Activated CD4-positive, alpha-beta memory T cell treated with anti-CD3 and anti-CD28 coated beads, Interleukin-2, amount 10 ng/mL, durations not matched to agents 7 days and 5 days (primary cell): ENCODE measurements at regions not wholly inside any gene's neighbourhood (a gene's known extent, or its start where the extent isn't known, plus 50 kb on each side); places are given as distances from the start of the nearest gene placed in this dataset.
"Not testable (repeated sequence)": the region's sequence is repeated elsewhere in the genome, so short reads cannot be mapped to it uniquely, and the experiment has no call there.

Experiments used
- CTCF ChIA-PET: fragments of 350-600 bp; sonication (Branson Sonifier 250); formaldehyde crosslinking; loops from one replicate; lab custom pipeline; 2021; ENCODE audit warnings: antibody characterized with exemption, inconsistent platforms; lab: Charles Lee
- POLR2A ChIA-PET: fragments of 350-600 bp; sonication (Branson Sonifier 250); formaldehyde crosslinking; loops from one replicate; lab custom pipeline; 2021; ENCODE audit warnings: antibody characterized with exemption; lab: Charles Lee
- DNase-seq: peaks from one replicate; pipeline ENCODE4 v3.0.0-alpha.2; 2020
- H3K27ac Mint-ChIP-seq: one replicate; pipeline ENCODE4 v1.8.0; 2021; ENCODE audit warnings: mild to moderate bottlenecking, mixed read lengths
- H3K27me3 Mint-ChIP-seq: one replicate; pipeline ENCODE4 v1.8.0; 2021; ENCODE audit warnings: mixed read lengths
- H3K36me3 Mint-ChIP-seq: one replicate; pipeline ENCODE4 v1.8.0; 2021; ENCODE audit warnings: low read depth, mixed read lengths
- H3K4me1 Mint-ChIP-seq: one replicate; pipeline ENCODE4 v1.8.0; 2021; ENCODE audit warnings: mixed read lengths
- H3K4me3 Mint-ChIP-seq: one replicate; pipeline ENCODE4 v1.8.0; 2021; ENCODE audit warnings: mild to moderate bottlenecking, mixed read lengths
- H3K9me3 Mint-ChIP-seq: one replicate; pipeline ENCODE4 v1.8.0; 2021; ENCODE audit warnings: mixed read lengths

DNA sequence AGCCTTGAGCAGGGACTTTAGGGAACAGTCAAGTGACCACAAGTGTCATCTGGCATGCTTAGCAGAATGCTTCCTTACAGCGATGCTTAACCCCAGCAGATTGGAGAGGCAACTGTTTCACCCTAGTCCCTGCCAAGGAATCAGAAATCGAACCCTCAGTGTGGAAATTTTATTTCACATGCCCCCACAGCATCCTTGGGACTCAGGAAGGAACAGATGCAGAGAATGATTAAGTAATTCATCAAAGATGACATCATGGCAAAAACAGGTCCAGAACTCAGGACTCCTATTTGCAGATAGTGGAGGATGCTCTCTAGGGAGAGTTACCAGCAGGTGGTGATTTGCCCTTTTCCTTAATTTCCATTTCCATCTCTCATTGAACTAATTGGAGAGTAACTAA is 333.0 kb upstream of the KAZN start:
- Mint-ChIP-seq H3K27me3 (no peaks in the 10 kb centered on the region), H3K27ac (no peak overlapping the region), H3K9me3 (no peaks in the 10 kb centered on the region), H3K4me3 (no peak overlapping the region), H3K4me1 (no peaks in the 10 kb centered on the region), H3K36me3 (no peaks in the 10 kb centered on the region)
- DNase-seq = no peak
- CTCF ChIA-PET = no interaction called here
- POLR2A ChIA-PET = no interaction called here

DNA sequence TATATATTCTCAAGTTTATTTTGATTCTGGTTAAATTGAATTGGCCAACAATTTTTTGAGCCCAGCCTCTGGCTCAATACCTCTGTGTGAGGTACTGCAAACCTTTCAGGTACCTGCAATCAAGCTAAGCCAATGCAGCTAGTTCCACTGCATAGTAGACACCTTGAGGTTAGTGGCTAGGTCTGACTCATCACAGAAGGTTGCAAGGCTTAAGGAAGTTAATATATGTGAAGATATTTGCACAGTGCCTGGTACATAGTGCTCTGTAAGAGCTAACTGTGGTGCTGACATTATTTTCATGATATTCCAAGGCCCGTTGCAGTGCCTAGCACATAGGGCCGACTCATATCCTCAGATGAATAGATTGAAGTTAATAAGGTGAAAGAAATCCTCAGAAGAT is 330.5 kb upstream of the KAZN start:
- Mint-ChIP-seq H3K27me3 (no peaks in the 10 kb centered on the region), H3K9me3 (peaks cover 3% of the 10 kb centered on the region), H3K36me3 (no peaks in the 10 kb centered on the region), H3K4me3 (no peak overlapping the region), H3K27ac (no peak overlapping the region), H3K4me1 (no peaks in the 10 kb centered on the region)
- ChIA-PET POLR2A (no interaction called here), CTCF (no interaction called here)
- DNase-seq = no peak

DNA sequence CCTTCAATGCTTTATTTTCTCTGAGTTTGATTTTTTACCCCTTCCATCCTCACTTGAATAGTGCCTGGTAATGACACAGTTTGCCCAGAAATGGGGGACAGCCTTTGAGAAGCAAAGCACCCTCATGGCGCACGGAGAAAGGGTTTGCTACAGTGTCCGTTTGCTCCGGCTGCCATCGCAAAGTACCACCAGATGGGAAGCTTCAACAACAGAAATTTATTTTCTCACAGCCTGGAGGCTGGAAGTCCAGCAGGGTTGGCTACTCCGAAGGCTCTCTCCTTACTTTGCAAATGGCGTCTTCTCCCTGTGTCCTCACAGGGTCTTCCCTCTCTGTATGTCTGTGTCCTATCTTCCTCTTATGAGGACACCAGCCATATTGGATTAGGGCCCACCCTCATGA is 327.7 kb upstream of the KAZN start:
- Mint-ChIP-seq H3K36me3 (no peaks in the 10 kb centered on the region), H3K4me3 (no peak overlapping the region), H3K9me3 (peaks cover 3% of the 10 kb centered on the region), H3K27ac (no peak overlapping the region), H3K4me1 (no peaks in the 10 kb centered on the region), H3K27me3 (no peaks in the 10 kb centered on the region)
- ChIA-PET CTCF (no interaction called here), POLR2A (no interaction called here)
- DNase-seq = no peak

DNA sequence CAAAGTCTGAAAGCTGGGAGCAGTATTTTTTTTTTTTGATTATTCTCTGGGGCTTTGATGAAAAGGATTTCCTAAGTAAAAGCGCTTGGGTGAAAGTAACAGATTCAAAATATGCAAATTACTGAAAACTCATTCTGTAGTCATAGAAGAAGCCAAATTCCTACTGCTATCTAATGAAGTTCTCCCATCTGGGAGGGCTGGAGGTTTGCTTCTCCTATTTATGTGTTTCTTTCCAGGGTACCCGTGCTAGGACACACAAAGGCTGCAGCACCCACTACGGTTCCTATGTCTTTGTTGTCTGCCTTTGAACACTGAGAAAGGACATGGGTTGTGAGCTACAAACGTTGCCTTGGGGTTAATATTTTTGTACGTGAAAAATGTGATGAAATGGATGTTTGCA is 324.7 kb upstream of the KAZN start:
- CTCF ChIA-PET = no interaction called here
- Mint-ChIP-seq H3K9me3 (peaks cover 3% of the 10 kb centered on the region), H3K27me3 (no peaks in the 10 kb centered on the region), H3K4me1 (no peaks in the 10 kb centered on the region), H3K27ac (no peak overlapping the region), H3K36me3 (no peaks in the 10 kb centered on the region), H3K4me3 (no peak overlapping the region)
- POLR2A ChIA-PET = no interaction called here
- no peak for DNase-seq

DNA sequence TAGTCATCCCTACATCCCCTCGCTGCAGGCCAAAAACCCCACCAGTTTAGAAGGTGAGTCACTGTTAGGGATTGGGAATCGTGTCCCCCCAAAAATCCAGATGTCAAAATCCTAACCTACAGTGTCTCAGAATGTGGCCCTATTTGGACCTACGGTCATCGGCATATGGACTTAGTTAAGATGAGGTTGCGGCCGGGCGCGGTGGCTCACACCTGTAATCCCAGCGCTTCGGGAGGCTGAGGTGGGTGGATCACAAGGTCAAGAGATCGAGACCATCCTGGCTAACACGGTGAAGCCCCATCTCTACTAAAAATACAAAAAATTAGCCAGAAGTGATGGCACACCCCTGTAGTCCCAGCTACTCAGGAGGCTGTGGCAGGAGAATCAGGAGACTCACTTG is 318.6 kb upstream of the KAZN start:
- H3K27ac Mint-ChIP-seq, H3K4me3 Mint-ChIP-seq, H3K4me1 Mint-ChIP-seq, CTCF ChIA-PET, POLR2A ChIA-PET, H3K9me3 Mint-ChIP-seq, DNase-seq, H3K36me3 Mint-ChIP-seq, H3K27me3 Mint-ChIP-seq: not testable (repeated sequence)

DNA sequence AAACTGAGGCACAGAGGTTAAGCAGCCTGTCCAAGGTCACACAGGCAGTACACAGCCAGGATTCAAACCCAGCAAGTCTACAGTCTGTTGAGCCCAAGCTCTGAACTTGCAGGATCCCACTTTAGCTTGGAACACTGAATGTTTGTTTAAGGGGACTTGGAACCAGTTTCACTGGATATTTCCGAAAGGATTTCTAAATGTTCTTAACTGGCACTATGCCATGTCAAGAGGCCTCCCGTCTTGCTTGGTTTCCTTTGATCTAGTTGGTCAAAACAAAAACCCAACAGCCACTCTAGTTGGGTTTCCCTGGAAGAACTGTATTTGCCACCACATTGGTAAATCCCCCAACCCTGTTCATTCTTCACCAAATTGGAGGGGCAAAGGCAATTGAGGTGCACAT is 317.6 kb upstream of the KAZN start:
- no peaks in the 10 kb centered on the region for H3K36me3 Mint-ChIP-seq
- no peaks in the 10 kb centered on the region for H3K4me1 Mint-ChIP-seq
- H3K27ac Mint-ChIP-seq = no peak overlapping the region
- ChIA-PET POLR2A (no interaction called here), CTCF (no interaction called here)
- H3K27me3 Mint-ChIP-seq = no peaks in the 10 kb centered on the region
- H3K9me3 Mint-ChIP-seq = no peaks in the 10 kb centered on the region
- no peak overlapping the region for H3K4me3 Mint-ChIP-seq
- no peak for DNase-seq

DNA sequence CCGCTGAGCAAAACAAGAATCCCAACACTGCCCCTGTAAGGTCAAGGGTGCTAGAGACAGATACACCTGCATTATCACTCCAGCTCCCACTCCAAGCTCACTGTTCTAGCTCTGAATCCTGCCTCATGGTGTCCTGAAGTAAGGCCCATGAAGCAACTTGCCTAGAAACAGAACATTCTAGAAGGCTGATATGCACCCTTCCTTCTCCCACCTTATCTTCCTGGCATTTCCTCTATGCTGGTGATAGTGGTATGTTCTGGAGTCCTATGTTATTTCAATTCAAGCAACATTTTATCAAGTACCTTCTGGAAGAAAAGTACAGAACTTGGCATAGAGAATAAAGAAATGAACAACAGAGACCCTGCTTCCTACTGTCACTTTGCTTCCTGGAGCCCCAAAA is 317.1 kb upstream of the KAZN start:
- ChIA-PET CTCF (no interaction called here), POLR2A (no interaction called here)
- H3K27me3 Mint-ChIP-seq = no peaks in the 10 kb centered on the region
- no peaks in the 10 kb centered on the region for H3K4me1 Mint-ChIP-seq
- DNase-seq = no peak
- no peaks in the 10 kb centered on the region for H3K36me3 Mint-ChIP-seq
- no peaks in the 10 kb centered on the region for H3K9me3 Mint-ChIP-seq
- H3K27ac Mint-ChIP-seq = no peak overlapping the region
- H3K4me3 Mint-ChIP-seq = no peak overlapping the region

DNA sequence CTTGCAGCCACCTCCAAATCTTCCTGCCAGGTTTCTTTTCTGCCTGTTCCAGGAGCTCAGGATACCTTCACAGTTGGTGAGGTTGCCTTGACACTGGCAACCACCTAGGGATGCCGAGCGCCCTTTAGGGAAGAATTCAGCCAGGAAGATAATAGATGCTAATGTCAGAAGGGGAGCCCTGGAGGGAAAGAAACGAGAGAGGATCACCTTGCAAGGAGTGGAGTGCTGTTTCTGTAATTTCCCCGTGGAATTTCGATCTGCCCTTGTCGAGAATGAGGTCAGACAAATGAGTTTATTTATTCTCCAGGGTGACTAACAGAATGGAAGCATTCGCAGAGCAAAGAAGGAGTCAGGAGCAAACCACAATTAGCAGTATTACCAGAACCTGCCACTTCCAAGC is 315.8 kb upstream of the KAZN start:
- H3K36me3 Mint-ChIP-seq = no peaks in the 10 kb centered on the region
- H3K27me3 Mint-ChIP-seq = no peaks in the 10 kb centered on the region
- no peaks in the 10 kb centered on the region for H3K9me3 Mint-ChIP-seq
- H3K4me1 Mint-ChIP-seq = no peaks in the 10 kb centered on the region
- CTCF ChIA-PET = no interaction called here
- DNase-seq = no peak
- POLR2A ChIA-PET = no interaction called here
- no peak overlapping the region for H3K4me3 Mint-ChIP-seq
- no peak overlapping the region for H3K27ac Mint-ChIP-seq

DNA sequence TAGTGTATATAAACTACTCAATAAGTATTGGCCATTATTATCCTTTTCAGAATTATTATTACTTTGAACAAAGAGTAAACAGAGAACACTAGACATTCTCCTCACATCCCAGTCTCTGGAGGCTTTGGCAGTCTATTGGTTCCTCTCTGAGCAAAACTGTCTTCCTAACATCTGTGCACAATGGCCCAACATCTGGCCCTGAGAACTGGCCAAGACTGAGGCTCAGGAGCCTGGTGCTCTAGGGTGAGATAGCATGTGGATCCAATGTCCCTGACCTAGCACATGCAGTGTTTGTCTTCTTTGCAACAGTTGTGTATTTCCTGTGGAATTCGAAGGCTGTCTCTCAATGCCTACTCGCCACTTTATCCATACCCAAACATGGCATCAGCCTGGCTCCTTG is 313.2 kb upstream of the KAZN start:
- CTCF ChIA-PET = no interaction called here
- DNase-seq = no peak
- POLR2A ChIA-PET = no interaction called here
- Mint-ChIP-seq H3K9me3 (no peaks in the 10 kb centered on the region), H3K4me3 (no peak overlapping the region), H3K27ac (no peak overlapping the region), H3K4me1 (no peaks in the 10 kb centered on the region), H3K27me3 (peaks cover 6% of the 10 kb centered on the region), H3K36me3 (no peaks in the 10 kb centered on the region)

DNA sequence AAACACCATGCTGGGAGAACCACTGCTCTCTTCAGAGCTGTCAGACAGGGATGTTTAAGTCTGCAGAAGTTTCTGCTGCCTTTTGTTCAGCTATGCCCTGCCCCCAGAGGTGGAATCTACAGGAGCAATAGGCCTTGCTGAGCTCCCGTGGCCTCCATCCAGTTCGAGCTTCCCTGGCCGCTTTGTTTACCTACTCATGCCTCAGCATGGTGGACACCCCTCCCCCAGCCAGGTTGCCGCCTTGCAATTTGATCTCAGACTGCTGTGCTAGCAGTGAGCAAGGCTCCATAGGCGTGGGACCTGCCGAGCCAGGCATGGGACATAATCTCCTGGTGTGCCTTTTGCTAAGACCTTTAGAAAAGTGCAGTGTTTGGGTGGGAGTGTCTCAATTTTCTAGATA is 307.3 kb upstream of the KAZN start:
- H3K27me3 Mint-ChIP-seq, H3K27ac Mint-ChIP-seq, H3K9me3 Mint-ChIP-seq, H3K4me3 Mint-ChIP-seq, DNase-seq, POLR2A ChIA-PET, CTCF ChIA-PET, H3K36me3 Mint-ChIP-seq, H3K4me1 Mint-ChIP-seq: not testable (repeated sequence)

DNA sequence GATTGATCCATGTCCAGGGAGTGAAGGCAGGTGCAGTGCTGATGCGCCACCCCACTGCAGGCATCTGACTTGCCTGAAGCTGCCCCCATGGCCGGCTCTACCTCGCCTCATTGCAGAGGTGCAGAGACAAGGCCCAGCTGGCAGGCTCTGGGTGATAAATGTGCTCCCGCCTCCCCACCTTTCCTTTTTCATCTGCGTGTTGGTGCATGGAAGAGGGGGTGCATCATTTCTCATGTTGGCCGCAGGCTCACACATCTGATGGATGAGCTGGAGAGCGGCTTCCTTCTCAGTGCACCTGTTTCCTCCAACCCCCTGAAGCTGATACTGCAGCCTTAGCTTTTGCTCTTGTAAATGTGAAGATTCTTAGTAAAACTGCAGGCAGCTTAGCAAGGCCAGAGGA is 306.0 kb upstream of the KAZN start:
- CTCF ChIA-PET = no interaction called here
- Mint-ChIP-seq H3K4me1 (no peaks in the 10 kb centered on the region), H3K27me3 (peaks cover 6% of the 10 kb centered on the region), H3K27ac (no peak overlapping the region), H3K9me3 (no peaks in the 10 kb centered on the region), H3K36me3 (no peaks in the 10 kb centered on the region), H3K4me3 (no peak overlapping the region)
- POLR2A ChIA-PET = no interaction called here
- no peak for DNase-seq

DNA sequence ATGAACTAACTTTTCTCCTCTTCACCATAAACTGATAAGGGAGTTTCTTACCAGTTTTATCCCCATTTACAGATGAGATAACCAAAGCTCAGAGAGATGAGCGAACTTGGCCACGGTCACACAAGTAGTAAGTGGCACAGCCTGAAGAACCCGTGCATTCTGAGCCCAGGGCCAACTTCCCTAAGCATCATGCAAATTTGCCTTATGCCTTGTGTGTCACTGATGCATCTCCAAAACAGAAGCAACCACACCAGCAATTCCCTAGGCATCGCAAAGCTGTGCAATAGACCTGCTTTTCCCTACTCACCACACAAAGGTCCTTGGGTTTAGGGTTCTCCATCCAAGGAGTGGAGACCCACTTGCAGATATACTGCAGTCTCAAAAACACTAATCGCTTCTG is 304.5 kb upstream of the KAZN start:
- H3K27ac Mint-ChIP-seq = no peak overlapping the region
- peaks cover 4% of the 10 kb centered on the region for H3K27me3 Mint-ChIP-seq
- H3K4me1 Mint-ChIP-seq = no peaks in the 10 kb centered on the region
- no peaks in the 10 kb centered on the region for H3K9me3 Mint-ChIP-seq
- no peak overlapping the region for H3K4me3 Mint-ChIP-seq
- ChIA-PET CTCF (no interaction called here), POLR2A (no interaction called here)
- H3K36me3 Mint-ChIP-seq = no peaks in the 10 kb centered on the region
- DNase-seq = no peak

DNA sequence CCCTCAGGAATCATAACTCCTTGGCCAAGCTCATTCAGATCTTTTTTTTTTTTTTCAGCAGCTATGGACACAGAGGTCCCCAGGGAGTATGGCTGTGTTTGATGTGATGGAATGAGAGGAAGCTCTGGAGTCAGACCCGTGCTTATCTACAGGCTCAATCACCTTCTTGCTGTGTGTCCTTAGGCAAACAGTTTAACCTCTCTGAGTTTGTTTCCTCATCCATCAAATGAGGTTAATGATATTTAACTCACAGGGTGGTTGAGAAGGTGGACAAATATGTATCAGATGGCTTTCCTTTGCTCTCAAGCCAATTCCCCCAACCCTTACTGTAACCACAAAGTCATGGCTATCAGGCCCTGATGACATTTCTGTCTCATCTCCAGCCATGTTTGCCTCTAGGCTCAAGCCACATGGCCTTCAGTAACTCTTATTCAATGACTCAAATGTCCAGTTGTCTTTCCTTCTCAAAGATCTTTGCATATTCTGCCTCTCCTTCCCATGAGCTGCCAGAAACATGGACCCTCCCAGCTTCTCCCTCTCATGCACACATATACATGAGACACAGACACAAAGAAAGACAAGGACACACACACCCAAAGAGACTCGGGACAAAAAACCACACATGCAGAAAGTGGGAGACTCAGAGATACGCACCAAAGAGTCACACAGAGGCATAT is 303.5 kb upstream of the KAZN start:
- Mint-ChIP-seq H3K4me1 (no peaks in the 10 kb centered on the region), H3K27me3 (no peaks in the 10 kb centered on the region), H3K4me3 (no peak overlapping the region), H3K36me3 (no peaks in the 10 kb centered on the region), H3K27ac (no peak overlapping the region), H3K9me3 (no peaks in the 10 kb centered on the region)
- DNase-seq = no peak
- POLR2A ChIA-PET = no interaction called here
- CTCF ChIA-PET = no interaction called here

DNA sequence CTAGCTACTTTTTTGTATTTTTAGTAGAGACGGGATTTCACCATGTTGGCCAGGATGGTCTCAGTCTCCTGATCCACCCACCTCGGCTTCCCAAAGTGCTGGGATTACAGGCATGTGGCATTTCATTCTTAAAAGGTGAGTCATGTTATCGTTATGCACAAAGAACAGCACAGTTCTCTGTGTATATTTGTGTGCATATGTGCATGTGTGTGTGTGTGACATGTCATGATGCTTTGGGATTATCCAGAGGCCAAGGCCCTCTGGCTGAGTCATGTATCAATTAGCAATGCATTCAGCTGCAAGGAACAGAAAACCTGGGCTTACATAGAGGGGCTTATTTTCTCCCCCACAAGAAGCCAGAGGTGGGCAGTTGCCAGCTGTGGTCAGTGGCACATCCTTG is 301.7 kb upstream of the KAZN start:
- Mint-ChIP-seq H3K4me3 (no peak overlapping the region), H3K36me3 (no peaks in the 10 kb centered on the region), H3K27ac (no peak overlapping the region), H3K4me1 (no peaks in the 10 kb centered on the region), H3K9me3 (no peaks in the 10 kb centered on the region), H3K27me3 (no peaks in the 10 kb centered on the region)
- no peak for DNase-seq
- CTCF ChIA-PET = no interaction called here
- POLR2A ChIA-PET = no interaction called here
